Sigmoid colon (tissue), 4 donors: ENCODE measurements at regions not wholly inside any gene's neighbourhood (a gene's known extent, or its start where the extent isn't known, plus 50 kb on each side); places are given as distances from the start of the nearest gene placed in this dataset.

Experiments
- EP300 ChIP-seq, 4 donors: sonication (generic); formaldehyde crosslinking; IDR thresholded peaks; one replicate each; pipeline ENCODE4 v1.6.1; 2017; ENCODE audit warnings: antibody characterized with exemption in 4 of 4
- POLR2A ChIP-seq, 2 donors: fragments of 450-650 bp; IDR thresholded peaks; one replicate each; pipeline ENCODE4 v1.6.1; 2016; ENCODE audit warnings: antibody characterized with exemption in 2 of 2, mild to moderate bottlenecking in 2 of 2, moderate library complexity in 2 of 2
- POLR2AphosphoS5 ChIP-seq, 4 donors: sonication (generic); formaldehyde crosslinking; IDR thresholded peaks; one replicate each; pipeline ENCODE4 v1.6.1; 2017; ENCODE audit warnings: antibody characterized with exemption in 4 of 4
- TF ChIP-seq, protein P1 (sequence below), 4 experiments: fragments of 450-650 bp in 3 of 4; fragments of 200-600 bp in 1 of 4; IDR thresholded peaks; one replicate each; pipeline ENCODE4 v1.5.1; 2016 to 2019; ENCODE audit warnings: antibody characterized with exemption in 4 of 4, mild to moderate bottlenecking in 3 of 4, moderate library complexity in 2 of 4

DNA sequence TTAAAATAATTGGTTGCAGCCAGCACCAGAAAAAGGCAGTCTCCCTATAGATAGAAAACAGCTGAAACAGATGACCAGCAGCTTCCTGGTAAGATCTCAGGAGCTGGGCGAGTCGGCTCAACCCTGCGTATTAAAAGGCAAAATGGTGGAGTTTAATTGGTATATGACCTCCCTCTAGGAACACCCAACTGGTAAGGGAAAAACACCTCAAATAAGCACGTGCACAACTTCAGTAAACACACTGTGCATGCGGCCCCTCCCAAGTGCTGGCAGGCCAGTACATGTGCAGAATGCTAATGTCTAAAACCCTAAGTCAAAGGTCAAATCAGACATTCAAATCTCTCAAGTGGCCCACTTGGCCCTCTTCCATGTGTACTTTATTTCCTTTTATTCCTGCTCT, 103.2 kb upstream of the PDE5A start:
- TF ChIP-seq, protein P1, sequence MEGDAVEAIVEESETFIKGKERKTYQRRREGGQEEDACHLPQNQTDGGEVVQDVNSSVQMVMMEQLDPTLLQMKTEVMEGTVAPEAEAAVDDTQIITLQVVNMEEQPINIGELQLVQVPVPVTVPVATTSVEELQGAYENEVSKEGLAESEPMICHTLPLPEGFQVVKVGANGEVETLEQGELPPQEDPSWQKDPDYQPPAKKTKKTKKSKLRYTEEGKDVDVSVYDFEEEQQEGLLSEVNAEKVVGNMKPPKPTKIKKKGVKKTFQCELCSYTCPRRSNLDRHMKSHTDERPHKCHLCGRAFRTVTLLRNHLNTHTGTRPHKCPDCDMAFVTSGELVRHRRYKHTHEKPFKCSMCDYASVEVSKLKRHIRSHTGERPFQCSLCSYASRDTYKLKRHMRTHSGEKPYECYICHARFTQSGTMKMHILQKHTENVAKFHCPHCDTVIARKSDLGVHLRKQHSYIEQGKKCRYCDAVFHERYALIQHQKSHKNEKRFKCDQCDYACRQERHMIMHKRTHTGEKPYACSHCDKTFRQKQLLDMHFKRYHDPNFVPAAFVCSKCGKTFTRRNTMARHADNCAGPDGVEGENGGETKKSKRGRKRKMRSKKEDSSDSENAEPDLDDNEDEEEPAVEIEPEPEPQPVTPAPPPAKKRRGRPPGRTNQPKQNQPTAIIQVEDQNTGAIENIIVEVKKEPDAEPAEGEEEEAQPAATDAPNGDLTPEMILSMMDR (IDR thresholded peaks at IDR 0.05) = no peak
- TF ChIP-seq POLR2A (IDR thresholded peaks at IDR 0.05) (no peak), POLR2AphosphoS5 (IDR thresholded peaks at IDR 0.05) (no peak), EP300 (IDR thresholded peaks at IDR 0.05) (no peak)
